Thyroid gland (tissue), 4 donors: ENCODE measurements at regions not wholly inside any gene's neighbourhood (a gene's known extent, or its start where the extent isn't known, plus 50 kb on each side); places are given as distances from the start of the nearest gene placed in this dataset.

Source experiments
- CTCF ChIP-seq, 6 experiments: fragments of 200-600 bp in 3 of 6; fragments of 450-650 bp in 3 of 6; sonication (generic) in 3 of 6; IDR thresholded peaks; one replicate each; pipeline ENCODE4 v1.5.1; 2016 to 2019; ENCODE audit warnings: antibody characterized with exemption in 6 of 6, mild to moderate bottlenecking in 2 of 6, inconsistent platforms in 1 of 6, moderate library complexity in 1 of 6
- POLR2A ChIP-seq, 2 donors: fragments of 450-650 bp; IDR thresholded peaks; one replicate each; pipeline ENCODE4 v1.6.1; 2017; ENCODE audit warnings: antibody characterized with exemption in 2 of 2, mild to moderate bottlenecking in 2 of 2, moderate library complexity in 1 of 2

GRCh38 chr7:39811161-39811614 lies 138.9 kb upstream of the CDK13 start:
- no peak for TF ChIP-seq CTCF (IDR thresholded peaks at IDR 0.05)
- TF ChIP-seq POLR2A (IDR thresholded peaks at IDR 0.05) = no peak
